Natural killer cell (primary cell): ENCODE measurements at regions not wholly inside any gene's neighbourhood (a gene's known extent, or its start where the extent isn't known, plus 50 kb on each side); places are given as distances from the start of the nearest gene placed in this dataset.

ENCODE experiments used
- ATAC-seq, 3 donors: fragments of 150-1000 bp in 2 of 3; fragments of 200-7000 bp in 1 of 3; cut with Tn5 transposase; 1 replicate in 1 of 3; 2 replicates in 2 of 3; pipeline ENCODE4 v1.10.0; 2021; ENCODE audit warnings: mild to moderate bottlenecking in 2 of 3, moderate library complexity in 2 of 3
- DNase-seq, 2 donors: peaks; one replicate each; pipeline versions ENCODE4 v3.0.0 to v3.0.0-alpha.2; 2013 to 2021; ENCODE audit warnings: mixed read lengths in 1 of 2
- H3K27ac ChIP-seq: one replicate; pipeline ENCODE4 v1.5.1; 2013; ENCODE audit warnings: mild to moderate bottlenecking, low read length
- H3K27me3 ChIP-seq: one replicate; pipeline ENCODE4 v1.6.1; 2013; ENCODE audit warnings: low read length; ENCODE audit not compliant: control insufficient read depth, insufficient read depth
- H3K36me3 ChIP-seq: one replicate; pipeline ENCODE4 v1.6.1; 2013; ENCODE audit warnings: low read length; ENCODE audit not compliant: control insufficient read depth, insufficient read depth
- H3K4me1 ChIP-seq: one replicate; pipeline ENCODE4 v1.6.1; 2013; ENCODE audit warnings: low read length; ENCODE audit not compliant: control insufficient read depth, insufficient read depth
- H3K4me3 ChIP-seq: one replicate; pipeline ENCODE4 v1.5.1; 2013; ENCODE audit warnings: low read length
- H3K9me3 ChIP-seq: one replicate; pipeline ENCODE4 v1.6.1; 2013; ENCODE audit warnings: low read length; ENCODE audit not compliant: control insufficient read depth, insufficient read depth
- H3K27ac Mint-ChIP-seq, 2 donors: one replicate each; pipeline ENCODE4 v1.8.0; 2022; ENCODE audit warnings: mild to moderate bottlenecking in 2 of 2, mixed read lengths in 2 of 2, moderate library complexity in 1 of 2
- H3K27me3 Mint-ChIP-seq, 2 donors: one replicate each; pipeline ENCODE4 v1.8.0; 2022; ENCODE audit warnings: low read depth in 2 of 2, mixed read lengths in 2 of 2
- H3K36me3 Mint-ChIP-seq: one replicate; pipeline ENCODE4 v1.8.0; 2022; ENCODE audit warnings: mixed read lengths
- H3K4me1 Mint-ChIP-seq, 2 donors: one replicate each; pipeline ENCODE4 v1.8.0; 2022; ENCODE audit warnings: mixed read lengths in 2 of 2
- H3K4me3 Mint-ChIP-seq: one replicate; pipeline ENCODE4 v1.8.0; 2022; ENCODE audit warnings: mild to moderate bottlenecking, moderate library complexity, mixed read lengths
- H3K9me3 Mint-ChIP-seq, 2 donors: one replicate each; pipeline ENCODE4 v1.8.0; 2022; ENCODE audit warnings: mixed read lengths in 2 of 2
- WGBS: methylation state at CpG from one replicate; pipeline ENCODE4 v1.1.7; 2013; ENCODE audit warnings: missing lambda C conversion rate; ENCODE audit not compliant: insufficient coverage; 5-methylcytosine and 5-hydroxymethylcytosine counted together
- intact Hi-C: fragments of 100-400 bp; cut with micrococcal nuclease; formaldehyde crosslinking; loops from one replicate; pipeline ENCODE4 v1.14.2; 2022
- TF ChIP-seq, protein P1 (sequence below): fragments of 200-600 bp; IDR thresholded peaks from one replicate; pipeline ENCODE4 v1.8.0; 2022; ENCODE audit warnings: antibody characterized with exemption

DNA sequence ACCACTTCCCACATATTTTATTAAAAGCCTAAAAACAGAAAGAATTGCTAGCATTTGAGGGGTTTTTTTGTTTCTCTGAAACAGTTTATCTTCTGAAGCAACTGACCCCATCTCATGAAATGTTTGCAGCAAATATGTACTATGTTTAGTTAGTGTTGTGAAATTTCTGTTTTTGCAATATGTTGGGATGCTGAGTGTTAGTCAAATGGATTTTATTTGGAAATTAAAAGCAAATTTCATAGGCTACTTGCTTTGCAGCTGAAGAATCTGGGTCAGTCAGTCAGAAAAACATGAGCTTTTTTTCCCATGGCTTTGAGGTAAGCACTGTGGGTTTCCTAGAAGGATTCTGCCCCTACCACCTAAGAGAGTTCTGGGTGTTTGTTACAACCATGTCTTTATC, 184.9 kb upstream of the DKK2 start:
- TF ChIP-seq, protein P1, sequence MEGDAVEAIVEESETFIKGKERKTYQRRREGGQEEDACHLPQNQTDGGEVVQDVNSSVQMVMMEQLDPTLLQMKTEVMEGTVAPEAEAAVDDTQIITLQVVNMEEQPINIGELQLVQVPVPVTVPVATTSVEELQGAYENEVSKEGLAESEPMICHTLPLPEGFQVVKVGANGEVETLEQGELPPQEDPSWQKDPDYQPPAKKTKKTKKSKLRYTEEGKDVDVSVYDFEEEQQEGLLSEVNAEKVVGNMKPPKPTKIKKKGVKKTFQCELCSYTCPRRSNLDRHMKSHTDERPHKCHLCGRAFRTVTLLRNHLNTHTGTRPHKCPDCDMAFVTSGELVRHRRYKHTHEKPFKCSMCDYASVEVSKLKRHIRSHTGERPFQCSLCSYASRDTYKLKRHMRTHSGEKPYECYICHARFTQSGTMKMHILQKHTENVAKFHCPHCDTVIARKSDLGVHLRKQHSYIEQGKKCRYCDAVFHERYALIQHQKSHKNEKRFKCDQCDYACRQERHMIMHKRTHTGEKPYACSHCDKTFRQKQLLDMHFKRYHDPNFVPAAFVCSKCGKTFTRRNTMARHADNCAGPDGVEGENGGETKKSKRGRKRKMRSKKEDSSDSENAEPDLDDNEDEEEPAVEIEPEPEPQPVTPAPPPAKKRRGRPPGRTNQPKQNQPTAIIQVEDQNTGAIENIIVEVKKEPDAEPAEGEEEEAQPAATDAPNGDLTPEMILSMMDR: no peak
- H3K27me3 ChIP-seq: no peaks in the 10 kb centered on the region
- no peaks in the 10 kb centered on the region for H3K4me1 ChIP-seq
- no peaks in the 10 kb centered on the region for H3K9me3 ChIP-seq
- no peak overlapping the region for H3K27ac ChIP-seq
- Mint-ChIP-seq H3K36me3 (no peaks in the 10 kb centered on the region), H3K4me3 (no peak overlapping the region), H3K27ac (no peak overlapping the region), H3K27me3 (no peaks in the 10 kb centered on the region), H3K9me3 (peaks cover 0 to 6% of the 10 kb centered on the region in 2 donors), H3K4me1 (no peaks in the 10 kb centered on the region)
- DNase-seq (no peak), ATAC-seq (no peak)
- intact Hi-C loops: no loop called here
- no peak overlapping the region for H3K4me3 ChIP-seq
- H3K36me3 ChIP-seq: no peaks in the 10 kb centered on the region

DNA sequence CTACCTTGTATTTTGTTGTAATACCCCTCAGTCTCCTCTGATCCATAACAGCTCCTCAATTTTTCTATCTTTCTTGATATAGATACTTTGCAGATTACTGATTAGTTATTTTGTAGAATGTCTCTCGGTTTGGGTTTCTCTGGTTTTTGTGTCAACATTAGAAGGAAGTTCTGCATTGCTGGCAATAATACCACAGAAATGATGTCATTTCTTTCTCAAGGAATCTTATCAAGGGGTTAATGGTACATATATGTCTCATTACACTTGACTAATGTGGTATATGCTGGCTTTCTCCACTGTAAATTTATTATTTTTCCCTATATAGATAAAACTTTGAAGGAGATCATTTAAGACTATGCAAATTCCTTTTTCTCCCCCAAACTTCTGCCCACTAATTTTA, 183.6 kb upstream of the DKK2 start:
- Mint-ChIP-seq H3K27ac (no peak overlapping the region), H3K27me3 (no peaks in the 10 kb centered on the region), H3K36me3 (no peaks in the 10 kb centered on the region), H3K4me1 (no peaks in the 10 kb centered on the region), H3K9me3 (peaks cover 0 to 5% of the 10 kb centered on the region in 2 donors), H3K4me3 (no peak overlapping the region)
- Histone ChIP-seq H3K9me3 (no peaks in the 10 kb centered on the region), H3K4me3 (no peak overlapping the region), H3K4me1 (no peaks in the 10 kb centered on the region), H3K27ac (no peak overlapping the region), H3K36me3 (no peaks in the 10 kb centered on the region), H3K27me3 (no peaks in the 10 kb centered on the region)
- no CpG with 5 or more reads among the region's 1 CpG for WGBS
- ATAC-seq (no peak), DNase-seq (no peak)
- intact Hi-C loops: no loop called here
- TF ChIP-seq, protein P1: no peak

DNA sequence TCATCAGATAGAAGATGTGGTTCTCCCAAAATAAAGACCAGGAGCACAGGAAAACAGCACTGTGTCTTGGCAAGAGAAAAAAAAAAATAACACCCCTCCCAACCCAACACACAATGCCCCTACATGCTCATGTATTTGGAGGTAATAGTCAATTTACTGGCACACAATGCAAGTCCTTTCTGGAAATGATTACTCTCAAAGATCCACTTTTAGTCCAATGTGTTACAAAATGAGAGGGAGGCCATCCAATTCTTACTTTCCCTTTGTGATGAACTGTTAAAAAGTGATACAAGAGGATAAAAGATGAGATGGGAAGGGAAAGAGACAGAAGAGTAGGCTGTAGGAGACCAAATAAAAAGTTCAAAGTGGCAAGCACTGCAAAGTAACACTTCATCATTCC, 180.3 kb upstream of the DKK2 start:
- Histone ChIP-seq H3K4me3 (no peak overlapping the region), H3K36me3 (no peaks in the 10 kb centered on the region), H3K4me1 (no peaks in the 10 kb centered on the region), H3K27me3 (no peaks in the 10 kb centered on the region), H3K27ac (no peak overlapping the region), H3K9me3 (no peaks in the 10 kb centered on the region)
- Mint-ChIP-seq H3K4me1 (no peaks in the 10 kb centered on the region), H3K9me3 (peaks cover 0 to 3% of the 10 kb centered on the region in 2 donors), H3K4me3 (no peak overlapping the region), H3K36me3 (no peaks in the 10 kb centered on the region), H3K27ac (no peak overlapping the region), H3K27me3 (no peaks in the 10 kb centered on the region)
- TF ChIP-seq, protein P1: no peak
- intact Hi-C loops: no loop called here
- DNase-seq (no peak), ATAC-seq (no peak)

DNA sequence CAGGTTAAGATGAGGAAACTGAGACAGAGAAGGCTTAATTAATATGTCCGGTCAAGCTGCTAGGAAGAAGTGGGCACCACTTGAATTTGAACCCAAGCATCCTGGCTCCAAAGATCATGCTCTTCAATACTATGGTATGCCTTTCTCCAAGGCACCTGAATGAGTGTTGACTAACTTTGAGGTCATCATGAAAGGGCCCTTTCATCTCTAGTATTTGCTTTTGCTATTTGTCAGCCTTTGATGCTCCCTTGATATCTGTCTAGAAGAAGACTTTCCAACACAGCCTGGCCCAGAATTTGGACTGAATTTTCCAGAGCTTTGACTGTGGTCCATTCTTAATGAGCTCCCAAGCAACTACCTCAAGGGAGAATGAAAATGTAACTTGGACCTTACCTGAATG, 179.1 kb upstream of the DKK2 start:
- H3K4me1 Mint-ChIP-seq: no peaks in the 10 kb centered on the region
- Histone ChIP-seq H3K9me3 (no peaks in the 10 kb centered on the region), H3K27me3 (no peaks in the 10 kb centered on the region), H3K4me1 (no peaks in the 10 kb centered on the region), H3K4me3 (no peak overlapping the region), H3K36me3 (no peaks in the 10 kb centered on the region), H3K27ac (no peak overlapping the region)
- DNase-seq (no peak), ATAC-seq (no peak)
- WGBS: 85% methylated on average over 1 of the region's 1 CpG
- H3K36me3 Mint-ChIP-seq: no peaks in the 10 kb centered on the region
- intact Hi-C loops: no loop called here
- no peak overlapping the region for H3K27ac Mint-ChIP-seq
- peaks cover 0 to 3% of the 10 kb centered on the region in 2 donors for H3K9me3 Mint-ChIP-seq
- H3K4me3 Mint-ChIP-seq: no peak overlapping the region
- H3K27me3 Mint-ChIP-seq: no peaks in the 10 kb centered on the region
- TF ChIP-seq, protein P1: no peak
